Neural cell (in vitro differentiated cells): ENCODE measurements at regions not wholly inside any gene's neighbourhood (a gene's known extent, or its start where the extent isn't known, plus 50 kb on each side); places are given as distances from the start of the nearest gene placed in this dataset.

Source experiments
- H2AFZ ChIP-seq: fragments of 200-600, 300-800 bp; sonication (generic), shearing (Covaris generic); 2 replicates; pipeline ENCODE4 v1.6.0; 2014; ENCODE audit warnings: low read depth, mild to moderate bottlenecking, antibody characterized with exemption, low read length, moderate library complexity
- H3F3A ChIP-seq: fragments of 200-600 bp; shearing (Covaris generic); 2 replicates; pipeline ENCODE4 v1.6.1; 2016; ENCODE audit warnings: mild to moderate bottlenecking, moderate library complexity, mixed read lengths, antibody characterized with exemption, low read length; ENCODE audit not compliant: insufficient read depth, poor library complexity, severe bottlenecking
- H3K27ac ChIP-seq: fragments of 200-600, 300-800 bp; sonication (generic), shearing (Covaris generic); 2 replicates; pipeline ENCODE4 v1.5.1; 2014; ENCODE audit warnings: mild to moderate bottlenecking, low read length, moderate library complexity
- H3K27me3 ChIP-seq: fragments of 300-800, 200-600 bp; sonication (generic), shearing (Covaris generic); 2 replicates; pipeline ENCODE4 v1.6.0; 2014; ENCODE audit warnings: mild to moderate bottlenecking, low read depth, low read length, moderate library complexity; ENCODE audit not compliant: insufficient read depth
- H3K36me3 ChIP-seq: fragments of 300-800, 200-600 bp; sonication (generic), shearing (Covaris generic); 2 replicates; pipeline ENCODE4 v1.5.1; 2014; ENCODE audit warnings: mild to moderate bottlenecking, antibody characterized with exemption, low read length, moderate library complexity; ENCODE audit not compliant: insufficient read depth
- H3K4me2 ChIP-seq: fragments of 300-800, 200-600 bp; sonication (generic), shearing (Covaris generic); 2 replicates; pipeline ENCODE4 v1.6.0; 2014; ENCODE audit warnings: mild to moderate bottlenecking, low read length
- H3K4me3 ChIP-seq: fragments of 300-800, 200-600 bp; sonication (generic), shearing (Covaris generic); 2 replicates; pipeline ENCODE4 v1.5.1; 2014; ENCODE audit warnings: mild to moderate bottlenecking, low read length, moderate library complexity
- H3K79me2 ChIP-seq: fragments of 200-600 bp; shearing (Covaris generic); replicated peaks from 2 replicates; pipeline ENCODE4 v1.6.0; 2014; ENCODE audit warnings: mild to moderate bottlenecking, low read length, moderate library complexity; ENCODE audit not compliant: insufficient read depth
- H3K9ac ChIP-seq: fragments of 300-800, 200-600 bp; sonication (generic), shearing (Covaris generic); 2 replicates; pipeline ENCODE4 v1.6.1; 2016; ENCODE audit warnings: mild to moderate bottlenecking, low read length, mixed read lengths
- H3K9me2 ChIP-seq: fragments of 200-600 bp; shearing (Covaris generic); 2 replicates; pipeline ENCODE4 v1.6.1; 2016; ENCODE audit warnings: mild to moderate bottlenecking, low read length, mixed read lengths; ENCODE audit not compliant: insufficient read depth
- H3K9me3 ChIP-seq: fragments of 200-600, 300-800 bp; sonication (generic), shearing (Covaris generic); 2 replicates; pipeline ENCODE4 v1.6.1; 2016; ENCODE audit warnings: mild to moderate bottlenecking, mixed run types, low read length, moderate library complexity, mixed read lengths
- H4K20me1 ChIP-seq: fragments of 200-600 bp; shearing (Covaris generic); 2 replicates; pipeline ENCODE4 v1.6.1; 2016; ENCODE audit warnings: mild to moderate bottlenecking, mixed run types; ENCODE audit not compliant: insufficient read depth
- EP300 ChIP-seq: fragments of 450-650 bp; conservative IDR thresholded peaks from 2 replicates; pipeline ENCODE4 v1.6.1; 2014; ENCODE audit warnings: antibody characterized with exemption, mild to moderate bottlenecking, moderate library complexity; ENCODE audit not compliant: poor library complexity, severe bottlenecking
- EZH2 ChIP-seq: fragments of 200-600, 300-800 bp; shearing (Covaris generic), sonication (generic); IDR thresholded peaks from 2 replicates; pipeline ENCODE4 v1.6.1; 2014; ENCODE audit warnings: antibody characterized with exemption, low read length, borderline replicate concordance, mild to moderate bottlenecking; ENCODE audit not compliant: insufficient read depth, poor library complexity, severe bottlenecking
- MXI1 ChIP-seq: fragments of 450-650 bp; conservative IDR thresholded peaks from 2 replicates; pipeline ENCODE4 v1.6.1; 2014; ENCODE audit warnings: antibody characterized with exemption, mild to moderate bottlenecking; ENCODE audit not compliant: poor library complexity, severe bottlenecking
- POLR2AphosphoS5 ChIP-seq: IDR thresholded peaks from 2 replicates; pipeline ENCODE4 v1.6.1; 2012
- RAD21 ChIP-seq: fragments of 450-650 bp; conservative IDR thresholded peaks from 2 replicates; pipeline ENCODE4 v1.6.1; 2014; ENCODE audit warnings: antibody characterized with exemption, mild to moderate bottlenecking, moderate library complexity
- REST ChIP-seq: IDR thresholded peaks from 2 replicates; pipeline ENCODE4 v1.6.1; 2012; ENCODE audit warnings: borderline replicate concordance
- SMC3 ChIP-seq: fragments of 450-650 bp; conservative IDR thresholded peaks from 2 replicates; pipeline ENCODE4 v1.6.1; 2014; ENCODE audit warnings: antibody characterized with exemption, mild to moderate bottlenecking, moderate library complexity; ENCODE audit not compliant: poor library complexity
- TAF1 ChIP-seq: IDR thresholded peaks from 2 replicates; pipeline ENCODE4 v1.6.1; 2012; ENCODE audit warnings: low read depth
- TF ChIP-seq, protein P1 (sequence below): fragments of 450-650 bp; IDR thresholded peaks from 2 replicates; pipeline ENCODE4 v1.5.1; 2014; ENCODE audit warnings: antibody characterized with exemption, mild to moderate bottlenecking, moderate library complexity; ENCODE audit not compliant: poor library complexity, severe bottlenecking

GRCh38 chr2:121855510-121855909 lies 100.1 kb downstream of the TSN start:
- H3K27ac ChIP-seq, result no peak overlapping the region
- H4K20me1 ChIP-seq, result no peaks in the 10 kb centered on the region
- no peaks in the 10 kb centered on the region for H3K27me3 ChIP-seq
- no peak overlapping the region for H3K9ac ChIP-seq
- no peak overlapping the region for H2AFZ ChIP-seq
- no peaks in the 10 kb centered on the region for H3K79me2 ChIP-seq
- no peaks in the 10 kb centered on the region for H3K9me2 ChIP-seq
- no peaks in the 10 kb centered on the region for H3K36me3 ChIP-seq
- no peaks in the 10 kb centered on the region for H3F3A ChIP-seq
- no peaks in the 10 kb centered on the region for H3K9me3 ChIP-seq
- TF ChIP-seq EP300 (no peak), TAF1 (no peak), POLR2AphosphoS5 (no peak), SMC3 (no peak), REST (no peak), RAD21 (no peak), EZH2 (no peak), MXI1 (no peak)
- TF ChIP-seq, protein P1, sequence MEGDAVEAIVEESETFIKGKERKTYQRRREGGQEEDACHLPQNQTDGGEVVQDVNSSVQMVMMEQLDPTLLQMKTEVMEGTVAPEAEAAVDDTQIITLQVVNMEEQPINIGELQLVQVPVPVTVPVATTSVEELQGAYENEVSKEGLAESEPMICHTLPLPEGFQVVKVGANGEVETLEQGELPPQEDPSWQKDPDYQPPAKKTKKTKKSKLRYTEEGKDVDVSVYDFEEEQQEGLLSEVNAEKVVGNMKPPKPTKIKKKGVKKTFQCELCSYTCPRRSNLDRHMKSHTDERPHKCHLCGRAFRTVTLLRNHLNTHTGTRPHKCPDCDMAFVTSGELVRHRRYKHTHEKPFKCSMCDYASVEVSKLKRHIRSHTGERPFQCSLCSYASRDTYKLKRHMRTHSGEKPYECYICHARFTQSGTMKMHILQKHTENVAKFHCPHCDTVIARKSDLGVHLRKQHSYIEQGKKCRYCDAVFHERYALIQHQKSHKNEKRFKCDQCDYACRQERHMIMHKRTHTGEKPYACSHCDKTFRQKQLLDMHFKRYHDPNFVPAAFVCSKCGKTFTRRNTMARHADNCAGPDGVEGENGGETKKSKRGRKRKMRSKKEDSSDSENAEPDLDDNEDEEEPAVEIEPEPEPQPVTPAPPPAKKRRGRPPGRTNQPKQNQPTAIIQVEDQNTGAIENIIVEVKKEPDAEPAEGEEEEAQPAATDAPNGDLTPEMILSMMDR, result no peak
- H3K4me3 ChIP-seq, result no peak overlapping the region
- H3K4me2 ChIP-seq, result no peak overlapping the region

GRCh38 chr2:121856360-121856759 lies 100.9 kb downstream of the TSN start:
- no peaks in the 10 kb centered on the region for H3K9me2 ChIP-seq
- no peaks in the 10 kb centered on the region for H3K27me3 ChIP-seq
- no peaks in the 10 kb centered on the region for H3K36me3 ChIP-seq
- no peak overlapping the region for H3K9ac ChIP-seq
- H3K4me3 ChIP-seq, result no peak overlapping the region
- no peak overlapping the region for H3K27ac ChIP-seq
- H3K4me2 ChIP-seq, result no peak overlapping the region
- H3K9me3 ChIP-seq, result no peaks in the 10 kb centered on the region
- H2AFZ ChIP-seq, result no peak overlapping the region
- no peaks in the 10 kb centered on the region for H3K79me2 ChIP-seq
- H4K20me1 ChIP-seq, result no peaks in the 10 kb centered on the region
- no peak for TF ChIP-seq REST
- no peak for TF ChIP-seq MXI1
- no peak for TF ChIP-seq EZH2
- no peak for TF ChIP-seq EP300
- no peak for TF ChIP-seq TAF1
- TF ChIP-seq POLR2AphosphoS5, result no peak
- no peak for TF ChIP-seq SMC3
- TF ChIP-seq, protein P1, result no peak
- TF ChIP-seq RAD21, result no peak
- no peaks in the 10 kb centered on the region for H3F3A ChIP-seq
